ENCODE measurements at regions not wholly inside any gene's neighbourhood (a gene's known extent, or its start where the extent isn't known, plus 50 kb on each side); places are given as distances from the start of the nearest gene placed in this dataset.
"Not testable (repeated sequence)": the region's sequence is repeated elsewhere in the genome, so short reads cannot be mapped to it uniquely, and the experiment has no call there.

DNA sequence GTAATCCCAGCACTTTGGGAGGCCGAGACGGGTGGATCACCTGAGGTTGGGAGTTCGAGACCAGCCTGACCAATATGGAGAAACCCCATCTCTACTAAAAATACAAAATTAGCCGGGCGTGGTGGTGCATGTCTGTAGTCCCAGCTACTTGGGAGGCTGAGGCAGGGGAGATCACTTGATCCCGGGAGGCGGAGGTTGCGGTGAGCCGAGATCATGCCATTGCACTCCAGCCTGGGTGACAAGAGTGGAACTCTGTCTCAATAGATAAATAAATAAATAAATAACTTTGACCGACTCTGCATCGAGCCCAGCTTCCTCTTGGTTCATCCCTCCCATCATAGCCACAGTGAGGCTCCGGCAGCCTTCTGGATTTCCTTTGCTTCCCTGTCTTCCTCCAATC is 89.6 kb downstream of the CRLF2 start:
- TF ChIP-seq, protein P1, sequence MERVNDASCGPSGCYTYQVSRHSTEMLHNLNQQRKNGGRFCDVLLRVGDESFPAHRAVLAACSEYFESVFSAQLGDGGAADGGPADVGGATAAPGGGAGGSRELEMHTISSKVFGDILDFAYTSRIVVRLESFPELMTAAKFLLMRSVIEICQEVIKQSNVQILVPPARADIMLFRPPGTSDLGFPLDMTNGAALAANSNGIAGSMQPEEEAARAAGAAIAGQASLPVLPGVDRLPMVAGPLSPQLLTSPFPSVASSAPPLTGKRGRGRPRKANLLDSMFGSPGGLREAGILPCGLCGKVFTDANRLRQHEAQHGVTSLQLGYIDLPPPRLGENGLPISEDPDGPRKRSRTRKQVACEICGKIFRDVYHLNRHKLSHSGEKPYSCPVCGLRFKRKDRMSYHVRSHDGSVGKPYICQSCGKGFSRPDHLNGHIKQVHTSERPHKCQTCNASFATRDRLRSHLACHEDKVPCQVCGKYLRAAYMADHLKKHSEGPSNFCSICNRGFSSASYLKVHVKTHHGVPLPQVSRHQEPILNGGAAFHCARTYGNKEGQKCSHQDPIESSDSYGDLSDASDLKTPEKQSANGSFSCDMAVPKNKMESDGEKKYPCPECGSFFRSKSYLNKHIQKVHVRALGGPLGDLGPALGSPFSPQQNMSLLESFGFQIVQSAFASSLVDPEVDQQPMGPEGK (CRISPR knock-in tag; IDR thresholded peaks at IDR 0.05; ENCODE audit: borderline replicate concordance): not testable (repeated sequence)
- not testable (repeated sequence) for TF ChIP-seq CSRNP3 (CRISPR knock-in tag; IDR thresholded peaks at IDR 0.05); TOX (CRISPR knock-in tag; IDR thresholded peaks at IDR 0.05; ENCODE audit: borderline replicate concordance); ZNF565 (CRISPR knock-in tag; conservative IDR thresholded peaks at IDR 0.05; ENCODE audit: low read depth); ZNF70 (CRISPR knock-in tag; IDR thresholded peaks at IDR 0.05); SNAI2 (CRISPR knock-in tag; IDR thresholded peaks at IDR 0.05); CSDC2 (CRISPR knock-in tag; IDR thresholded peaks at IDR 0.05); RARB (CRISPR knock-in tag; IDR thresholded peaks at IDR 0.05)
